H1 (cell line): ENCODE measurements at regions not wholly inside any gene's neighbourhood (a gene's known extent, or its start where the extent isn't known, plus 50 kb on each side); places are given as distances from the start of the nearest gene placed in this dataset.

Experiments
- CHD7 ChIP-seq: fragments of 300-600 bp; sonication (generic); IDR thresholded peaks from 2 replicates; pipeline ENCODE4 v1.7.1; 2012; ENCODE audit warnings: low read length, moderate library complexity, mild to moderate bottlenecking, inconsistent platforms; ENCODE audit not compliant: insufficient replicate concordance
- CREB1 ChIP-seq: IDR thresholded peaks from 2 replicates; pipeline ENCODE4 v1.6.1; 2012; ENCODE audit warnings: inconsistent platforms
- HDAC2 ChIP-seq, 2 experiments: fragments of 300-600 bp in 1 of 2; sonication (generic) in 1 of 2; IDR thresholded peaks; 2 replicates each; pipeline ENCODE4 v1.6.1; 2011 to 2012; ENCODE audit warnings: low read depth in 2 of 2, low read length in 2 of 2, mild to moderate bottlenecking in 2 of 2, moderate library complexity in 2 of 2, borderline replicate concordance in 1 of 2, inconsistent platforms in 1 of 2
- MAFK ChIP-seq: IDR thresholded peaks from 2 replicates; pipeline ENCODE4 v1.6.1; 2012; ENCODE audit warnings: low read depth, mild to moderate bottlenecking, improper control_type of control experiment, low read length
- PHF8 ChIP-seq: fragments of 200-600 bp; sonication (generic); conservative IDR thresholded peaks from 2 replicates; pipeline ENCODE4 v1.7.1; 2012; ENCODE audit warnings: low read depth, mild to moderate bottlenecking, inconsistent platforms, low read length, moderate library complexity
- POU5F1 ChIP-seq: IDR thresholded peaks from 2 replicates; pipeline ENCODE4 v1.6.1; 2011; ENCODE audit warnings: low read depth, mild to moderate bottlenecking, low read length, moderate library complexity
- RAD21 ChIP-seq, 2 experiments: IDR thresholded peaks in 1 of 2; conservative IDR thresholded peaks in 1 of 2; 2 replicates each; pipeline ENCODE4 v1.6.1; 2011; ENCODE audit warnings: low read depth in 2 of 2, low read length in 2 of 2, improper control_type of control experiment in 1 of 2, inconsistent platforms in 1 of 2, mild to moderate bottlenecking in 1 of 2, moderate library complexity in 1 of 2
- SIRT6 ChIP-seq: IDR thresholded peaks from one replicate; pipeline ENCODE4 v1.7.1; 2012; ENCODE audit warnings: low read length, inconsistent platforms
- SRF ChIP-seq: IDR thresholded peaks from 2 replicates; pipeline ENCODE4 v1.6.1; 2011; ENCODE audit warnings: mild to moderate bottlenecking, low read depth, low read length, moderate library complexity
- TAF1 ChIP-seq: IDR thresholded peaks from 2 replicates; pipeline ENCODE4 v1.6.1; 2011; ENCODE audit warnings: mild to moderate bottlenecking, low read depth, low read length
- YY1 ChIP-seq: IDR thresholded peaks from 2 replicates; pipeline ENCODE4 v1.6.1; 2011; ENCODE audit warnings: low read depth, mild to moderate bottlenecking, low read length

- TF ChIP-seq CHD7 (no peak), HDAC2 (IDR thresholded peaks at IDR 0.05; ENCODE audit: borderline replicate concordance in 1 of 2, low read depth in 2 of 2, low read length in 2 of 2) (no peak), PHF8 (no peak), SIRT6 (no peak), POU5F1 (no peak), YY1 (no peak), MAFK (no peak), TAF1 (no peak), RAD21 (IDR thresholded peaks at IDR 0.05 in 1 of 2, conservative IDR thresholded peaks at IDR 0.05 in 1 of 2; ENCODE audit: low read depth in 2 of 2, low read length in 2 of 2) (no peak), SRF (no peak), CREB1 (no peak)
These were observed 565.7 kb upstream of the FTMT start (continued) for GRCh38 chr5:121285801-121286521.
